Myocyte (in vitro differentiated cells): ENCODE measurements at regions not wholly inside any gene's neighbourhood (a gene's known extent, or its start where the extent isn't known, plus 50 kb on each side); places are given as distances from the start of the nearest gene placed in this dataset.
"Not testable (repeated sequence)": the region's sequence is repeated elsewhere in the genome, so short reads cannot be mapped to it uniquely, and the experiment has no call there.

Experiments used
- DNase-seq: peaks from one replicate; pipeline ENCODE4 v3.0.0-alpha.2; 2012; ENCODE audit warnings: low read depth

- DNase-seq: no peak
These were observed 598.1 kb downstream of the GOLGA6L6 start for GRCh38 chr15:19943515-19943914.

- peak; percentile 1 for DNase-seq
These were observed 638.3 kb downstream of the GOLGA6L6 start for GRCh38 chr15:19903281-19903680.

- not testable (repeated sequence) for DNase-seq
These were observed 639.2 kb downstream of the GOLGA6L6 start for GRCh38 chr15:19902388-19902787.

GRCh38 chr15:19901414-19901813 lies 640.2 kb downstream of the GOLGA6L6 start:
- DNase-seq: not testable (repeated sequence)

- no peak for DNase-seq
These were observed 642.4 kb downstream of the GOLGA6L6 start for GRCh38 chr15:19899021-19899824.

GRCh38 chr15:19888811-19889210 lies 652.8 kb downstream of the GOLGA6L6 start:
- not testable (repeated sequence) for DNase-seq

- DNase-seq: not testable (repeated sequence)
These were observed 697.5 kb downstream of the GOLGA6L6 start for GRCh38 chr15:19844061-19844460.
